ENCODE measurements at regions not wholly inside any gene's neighbourhood (a gene's known extent, or its start where the extent isn't known, plus 50 kb on each side); places are given as distances from the start of the nearest gene placed in this dataset.

- no peaks in the 10 kb centered on the region for H3K4me1 Mint-ChIP-seq
- no peak for TF ChIP-seq CTCF (IDR thresholded peaks at IDR 0.05; ENCODE audit: unreplicated experiment in 3 of 3)
- no peak overlapping the region for H3K27ac Mint-ChIP-seq
- H3K27me3 Mint-ChIP-seq (ENCODE audit: low read depth), result no peaks in the 10 kb centered on the region
- H3K4me3 Mint-ChIP-seq, result no peak overlapping the region
- H3K36me3 Mint-ChIP-seq (ENCODE audit: low read depth), result no peaks in the 10 kb centered on the region
- peaks cover 13% of the 10 kb centered on the region for H3K9me3 Mint-ChIP-seq
These were observed 58.3 kb upstream of the LHFPL2 start for GRCh38 chr5:78706825-78707224.

- no peaks in the 10 kb centered on the region for H3K4me1 Mint-ChIP-seq
- no peak overlapping the region for H3K4me3 Mint-ChIP-seq
- H3K27ac Mint-ChIP-seq, result no peak overlapping the region
- TF ChIP-seq CTCF (IDR thresholded peaks at IDR 0.05; ENCODE audit: unreplicated experiment in 3 of 3), result no peak
- no peaks in the 10 kb centered on the region for H3K36me3 Mint-ChIP-seq (ENCODE audit: low read depth)
- no peaks in the 10 kb centered on the region for H3K27me3 Mint-ChIP-seq (ENCODE audit: low read depth)
- H3K9me3 Mint-ChIP-seq, result peaks cover 15% of the 10 kb centered on the region
These were observed 57.8 kb upstream of the LHFPL2 start for GRCh38 chr5:78706381-78706780.

GRCh38 chr5:78705826-78706225, 57.3 kb upstream of the LHFPL2 start:
- no peaks in the 10 kb centered on the region for H3K36me3 Mint-ChIP-seq (ENCODE audit: low read depth)
- no peak overlapping the region for H3K4me3 Mint-ChIP-seq
- H3K27me3 Mint-ChIP-seq (ENCODE audit: low read depth), result no peaks in the 10 kb centered on the region
- no peaks in the 10 kb centered on the region for H3K4me1 Mint-ChIP-seq
- TF ChIP-seq CTCF (IDR thresholded peaks at IDR 0.05; ENCODE audit: unreplicated experiment in 3 of 3), result no peak
- no peak overlapping the region for H3K27ac Mint-ChIP-seq
- H3K9me3 Mint-ChIP-seq, result peaks cover 14% of the 10 kb centered on the region

GRCh38 chr5:78701795-78702410, 53.3 kb upstream of the LHFPL2 start:
- Mint-ChIP-seq H3K36me3 (ENCODE audit: low read depth) (no peaks in the 10 kb centered on the region), H3K4me3 (no peak overlapping the region), H3K4me1 (no peaks in the 10 kb centered on the region), H3K27me3 (ENCODE audit: low read depth) (no peaks in the 10 kb centered on the region), H3K9me3 (peaks cover 11% of the 10 kb centered on the region), H3K27ac (no peak overlapping the region)
- no peak for TF ChIP-seq CTCF (IDR thresholded peaks at IDR 0.05; ENCODE audit: unreplicated experiment in 3 of 3)

GRCh38 chr5:78699552-78700153, 51.1 kb upstream of the LHFPL2 start:
- Mint-ChIP-seq H3K4me3 (no peak overlapping the region), H3K27ac (no peak overlapping the region), H3K27me3 (ENCODE audit: low read depth) (peaks cover 3% of the 10 kb centered on the region), H3K9me3 (peaks cover 20% of the 10 kb centered on the region), H3K36me3 (ENCODE audit: low read depth) (peaks cover 3% of the 10 kb centered on the region), H3K4me1 (no peaks in the 10 kb centered on the region)
- TF ChIP-seq CTCF (IDR thresholded peaks at IDR 0.05; ENCODE audit: unreplicated experiment in 3 of 3), result no peak

GRCh38 chr5:78698191-78698791, 49.7 kb upstream of the LHFPL2 start:
- Mint-ChIP-seq H3K27ac (no peak overlapping the region), H3K9me3 (peaks cover 25% of the 10 kb centered on the region), H3K4me3 (no peak overlapping the region), H3K27me3 (ENCODE audit: low read depth) (peaks cover 3% of the 10 kb centered on the region), H3K36me3 (ENCODE audit: low read depth) (peaks cover 8% of the 10 kb centered on the region), H3K4me1 (no peaks in the 10 kb centered on the region)
- no peak for TF ChIP-seq CTCF (IDR thresholded peaks at IDR 0.05; ENCODE audit: unreplicated experiment in 3 of 3)
